ENCODE measurements at regions not wholly inside any gene's neighbourhood (a gene's known extent, or its start where the extent isn't known, plus 50 kb on each side); places are given as distances from the start of the nearest gene placed in this dataset.

- Histone ChIP-seq H3K4me3 (no peak overlapping the region), H3K9me3 (replicated peaks) (no peaks in the 10 kb centered on the region), H3K27me3 (replicated peaks) (no peaks in the 10 kb centered on the region), H3K4me1 (replicated peaks) (peaks cover 9% of the 10 kb centered on the region), H3K27ac (no peak overlapping the region), H3K36me3 (no peaks in the 10 kb centered on the region)
- no peak for DNase-seq (ENCODE audit: low read depth in 1 of 2, low spot score in 2 of 2)
Measured at GRCh38 chr2:12584338-12584737, 132.4 kb upstream of the TRIB2 start.

DNA sequence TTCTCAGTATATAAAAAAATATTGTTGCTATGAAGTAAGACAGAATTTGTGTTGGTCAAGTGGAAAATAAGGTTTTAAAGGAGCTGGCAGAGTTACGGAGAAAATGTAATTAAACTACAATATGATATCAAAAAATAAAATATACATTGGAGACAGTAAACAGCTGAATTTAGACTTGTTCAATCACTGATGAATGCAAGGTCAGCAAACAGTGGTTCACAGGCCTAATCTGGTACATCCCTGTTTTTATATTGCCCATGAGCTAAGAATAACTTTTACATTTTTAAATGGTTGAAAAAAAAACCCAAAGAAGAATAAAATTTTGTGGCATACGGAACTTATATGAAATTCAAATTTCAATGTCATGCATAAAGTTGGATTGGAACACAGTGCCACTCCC lies 131.0 kb upstream of the TRIB2 start:
- Histone ChIP-seq H3K27ac (no peak overlapping the region), H3K4me3 (no peak overlapping the region), H3K4me1 (replicated peaks) (peaks cover 9% of the 10 kb centered on the region), H3K36me3 (no peaks in the 10 kb centered on the region), H3K27me3 (replicated peaks) (no peaks in the 10 kb centered on the region), H3K9me3 (replicated peaks) (no peaks in the 10 kb centered on the region)
- DNase-seq (ENCODE audit: low read depth in 1 of 2, low spot score in 2 of 2) = no peak

GRCh38 chr2:12587228-12587627 lies 129.5 kb upstream of the TRIB2 start:
- peaks cover 9% of the 10 kb centered on the region for H3K4me1 ChIP-seq (replicated peaks)
- DNase-seq (ENCODE audit: low read depth in 1 of 2, low spot score in 2 of 2) = no peak
- H3K27me3 ChIP-seq (replicated peaks) = no peaks in the 10 kb centered on the region
- H3K4me3 ChIP-seq = no peak overlapping the region
- H3K36me3 ChIP-seq = no peaks in the 10 kb centered on the region
- no peaks in the 10 kb centered on the region for H3K9me3 ChIP-seq (replicated peaks)
- no peak overlapping the region for H3K27ac ChIP-seq

GRCh38 chr2:12587729-12588522 lies 128.8 kb upstream of the TRIB2 start:
- Histone ChIP-seq H3K4me1 (replicated peaks) (peaks cover 9% of the 10 kb centered on the region), H3K27me3 (replicated peaks) (no peaks in the 10 kb centered on the region), H3K36me3 (no peaks in the 10 kb centered on the region), H3K9me3 (replicated peaks) (no peaks in the 10 kb centered on the region), H3K4me3 (no peak overlapping the region), H3K27ac (no peak overlapping the region)
- DNase-seq (ENCODE audit: low read depth in 1 of 2, low spot score in 2 of 2) = peak; percentile 65 to 78

DNA sequence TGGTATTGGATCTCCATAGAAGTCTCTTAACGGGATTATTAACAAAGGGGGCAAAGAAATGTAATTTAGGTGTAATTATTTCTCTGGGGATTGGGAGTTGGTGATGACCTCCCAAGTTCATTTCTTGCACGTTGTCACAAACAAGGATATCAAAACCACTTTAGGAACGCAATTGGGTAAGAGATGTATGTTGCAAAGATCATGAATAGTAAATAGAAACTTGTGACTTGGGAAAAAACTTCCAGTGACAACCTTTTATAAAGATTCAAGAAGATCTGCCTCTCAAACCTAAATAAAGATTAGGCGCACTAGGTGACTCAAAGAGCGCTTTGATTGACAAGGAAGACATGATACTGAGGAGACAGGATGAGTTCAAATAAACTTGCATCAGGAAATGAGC lies 127.8 kb upstream of the TRIB2 start:
- no peaks in the 10 kb centered on the region for H3K27me3 ChIP-seq (replicated peaks)
- peaks cover 9% of the 10 kb centered on the region for H3K4me1 ChIP-seq (replicated peaks)
- H3K27ac ChIP-seq = no peak overlapping the region
- H3K4me3 ChIP-seq = no peak overlapping the region
- no peaks in the 10 kb centered on the region for H3K36me3 ChIP-seq
- no peak for DNase-seq (ENCODE audit: low read depth in 1 of 2, low spot score in 2 of 2)
- no peaks in the 10 kb centered on the region for H3K9me3 ChIP-seq (replicated peaks)

DNA sequence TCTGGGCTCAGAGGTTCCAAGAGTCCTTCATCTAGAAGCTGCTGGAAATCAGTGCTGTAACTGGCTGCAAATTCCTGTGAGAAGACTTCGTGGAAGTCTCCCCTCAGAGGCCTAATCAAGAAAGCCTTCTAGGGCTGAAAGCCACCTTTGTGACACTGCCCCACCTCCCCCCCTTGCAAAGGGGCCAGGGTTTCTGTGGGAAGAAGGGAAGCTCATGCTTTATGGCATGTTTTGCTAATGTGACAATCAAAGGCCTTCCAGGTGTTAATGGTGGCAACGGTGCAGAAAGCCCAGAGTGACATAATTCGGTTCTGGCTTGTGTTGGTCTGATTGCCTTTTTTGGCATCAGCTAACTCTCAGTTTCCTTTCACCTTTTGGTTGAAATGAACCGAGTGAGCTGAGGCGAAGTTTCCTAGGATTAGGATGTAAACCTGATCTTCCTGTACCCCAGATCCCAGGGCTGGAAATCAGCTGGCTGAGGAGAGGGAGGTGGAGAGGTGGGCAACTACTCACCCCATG lies 126.9 kb upstream of the TRIB2 start:
- no peak overlapping the region for H3K4me3 ChIP-seq
- no peak overlapping the region for H3K27ac ChIP-seq
- H3K4me1 ChIP-seq (replicated peaks) = peaks cover 9% of the 10 kb centered on the region
- H3K9me3 ChIP-seq (replicated peaks) = no peaks in the 10 kb centered on the region
- no peak for DNase-seq (ENCODE audit: low read depth in 1 of 2, low spot score in 2 of 2)
- no peaks in the 10 kb centered on the region for H3K27me3 ChIP-seq (replicated peaks)
- no peaks in the 10 kb centered on the region for H3K36me3 ChIP-seq

DNA sequence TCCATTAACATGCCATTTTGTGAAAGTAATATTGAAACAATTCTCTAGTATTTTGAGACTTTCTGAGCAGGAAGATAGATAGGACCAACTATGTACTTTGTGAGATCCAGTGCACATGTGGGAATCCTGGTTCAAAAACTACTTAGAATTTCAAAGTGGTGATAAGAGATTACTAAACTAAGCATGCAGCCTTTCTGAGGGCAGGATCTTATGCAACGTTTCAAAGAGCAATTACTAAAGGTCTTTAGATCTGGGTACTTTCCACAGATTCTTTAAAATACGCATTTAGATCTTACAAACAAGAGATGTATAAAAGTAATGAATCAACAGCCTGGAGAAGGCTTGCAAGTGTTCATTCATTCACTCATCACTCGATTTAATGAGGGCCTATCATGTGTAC lies 124.4 kb upstream of the TRIB2 start:
- Histone ChIP-seq H3K27me3 (replicated peaks) (no peaks in the 10 kb centered on the region), H3K4me1 (replicated peaks) (peaks cover 9% of the 10 kb centered on the region), H3K4me3 (no peak overlapping the region), H3K27ac (no peak overlapping the region), H3K36me3 (no peaks in the 10 kb centered on the region), H3K9me3 (replicated peaks) (no peaks in the 10 kb centered on the region)
- DNase-seq (ENCODE audit: low read depth in 1 of 2, low spot score in 2 of 2) = no peak

DNA sequence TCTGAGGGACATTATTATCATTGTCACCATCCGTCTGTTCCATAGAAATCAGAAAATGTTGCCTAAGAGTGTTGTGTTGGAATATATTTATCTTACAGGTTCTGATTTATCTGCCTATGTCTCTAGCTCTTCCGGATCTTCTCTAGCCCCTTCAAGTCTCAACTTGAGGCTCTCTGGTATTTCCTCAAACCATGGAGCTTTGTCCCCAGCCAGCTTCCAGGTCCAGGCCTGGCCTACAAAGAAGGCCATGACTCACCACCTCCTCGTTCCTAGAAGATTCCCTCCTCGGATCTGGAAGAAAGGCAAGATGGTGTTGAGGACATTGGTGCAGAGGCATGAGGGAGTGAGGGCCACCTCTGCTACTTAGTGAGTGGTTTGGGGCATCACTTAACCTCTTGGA lies 122.1 kb upstream of the TRIB2 start:
- no peaks in the 10 kb centered on the region for H3K27me3 ChIP-seq (replicated peaks)
- DNase-seq (ENCODE audit: low read depth in 1 of 2, low spot score in 2 of 2) = no peak
- H3K36me3 ChIP-seq = no peaks in the 10 kb centered on the region
- peaks cover 8% of the 10 kb centered on the region for H3K4me1 ChIP-seq (replicated peaks)
- H3K9me3 ChIP-seq (replicated peaks) = no peaks in the 10 kb centered on the region
- H3K4me3 ChIP-seq = no peak overlapping the region
- H3K27ac ChIP-seq = no peak overlapping the region

DNA sequence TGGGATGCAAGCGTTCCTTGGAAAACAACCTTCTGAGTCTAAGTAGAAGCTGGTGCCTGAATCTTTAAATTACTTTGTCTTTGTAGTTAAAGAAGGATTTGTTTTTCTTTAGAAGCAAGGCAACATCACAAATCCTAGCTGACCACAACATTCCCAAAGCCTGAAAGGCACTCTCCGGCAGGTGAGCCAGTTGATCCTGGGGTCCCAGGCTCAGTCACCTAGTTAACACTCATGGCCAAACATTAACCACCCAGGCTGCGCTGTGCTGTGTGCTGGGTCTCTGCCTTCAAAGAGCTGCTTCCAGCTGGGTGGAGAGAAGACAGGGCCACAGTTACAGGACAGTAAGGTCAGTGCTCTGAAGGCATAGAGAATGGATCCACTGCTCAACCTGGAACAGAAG lies 120.0 kb upstream of the TRIB2 start:
- Histone ChIP-seq H3K4me3 (no peak overlapping the region), H3K4me1 (replicated peaks) (peaks cover 8% of the 10 kb centered on the region), H3K36me3 (no peaks in the 10 kb centered on the region), H3K27me3 (replicated peaks) (no peaks in the 10 kb centered on the region), H3K27ac (no peak overlapping the region), H3K9me3 (replicated peaks) (no peaks in the 10 kb centered on the region)
- no peak for DNase-seq (ENCODE audit: low read depth in 1 of 2, low spot score in 2 of 2)

DNA sequence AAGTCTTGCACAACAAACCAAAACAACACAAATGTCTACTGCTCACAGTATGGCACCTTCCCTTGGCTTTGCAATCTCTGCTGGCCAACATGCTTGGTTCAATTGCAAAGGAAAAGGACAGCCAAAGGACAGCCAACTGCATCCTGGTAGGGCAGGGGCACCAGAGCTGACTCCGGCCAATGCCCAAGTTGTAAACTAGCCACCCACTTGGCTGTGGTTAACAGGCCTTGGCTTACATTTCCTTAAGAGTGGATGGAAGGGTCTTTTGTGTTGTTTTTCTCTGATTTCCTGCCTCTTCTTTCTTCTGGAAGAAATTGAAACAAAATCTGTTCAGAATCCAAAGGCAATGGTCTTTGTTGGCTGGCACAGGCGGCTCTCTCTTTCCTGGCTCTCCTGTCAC lies 119.1 kb upstream of the TRIB2 start:
- no peak for DNase-seq (ENCODE audit: low read depth in 1 of 2, low spot score in 2 of 2)
- H3K4me1 ChIP-seq (replicated peaks) = peaks cover 11% of the 10 kb centered on the region
- no peaks in the 10 kb centered on the region for H3K36me3 ChIP-seq
- no peaks in the 10 kb centered on the region for H3K27me3 ChIP-seq (replicated peaks)
- no peak overlapping the region for H3K27ac ChIP-seq
- H3K9me3 ChIP-seq (replicated peaks) = no peaks in the 10 kb centered on the region
- H3K4me3 ChIP-seq = no peak overlapping the region

GRCh38 chr2:12602661-12603060 lies 114.1 kb upstream of the TRIB2 start:
- Histone ChIP-seq H3K9me3 (replicated peaks) (no peaks in the 10 kb centered on the region), H3K27ac (no peak overlapping the region), H3K36me3 (no peaks in the 10 kb centered on the region), H3K27me3 (replicated peaks) (no peaks in the 10 kb centered on the region), H3K4me3 (no peak overlapping the region), H3K4me1 (replicated peaks) (peaks cover 38% of the 10 kb centered on the region)
- peak in 1 of 2 experiments; percentile 26 for DNase-seq (ENCODE audit: low read depth in 1 of 2, low spot score in 2 of 2)

DNA sequence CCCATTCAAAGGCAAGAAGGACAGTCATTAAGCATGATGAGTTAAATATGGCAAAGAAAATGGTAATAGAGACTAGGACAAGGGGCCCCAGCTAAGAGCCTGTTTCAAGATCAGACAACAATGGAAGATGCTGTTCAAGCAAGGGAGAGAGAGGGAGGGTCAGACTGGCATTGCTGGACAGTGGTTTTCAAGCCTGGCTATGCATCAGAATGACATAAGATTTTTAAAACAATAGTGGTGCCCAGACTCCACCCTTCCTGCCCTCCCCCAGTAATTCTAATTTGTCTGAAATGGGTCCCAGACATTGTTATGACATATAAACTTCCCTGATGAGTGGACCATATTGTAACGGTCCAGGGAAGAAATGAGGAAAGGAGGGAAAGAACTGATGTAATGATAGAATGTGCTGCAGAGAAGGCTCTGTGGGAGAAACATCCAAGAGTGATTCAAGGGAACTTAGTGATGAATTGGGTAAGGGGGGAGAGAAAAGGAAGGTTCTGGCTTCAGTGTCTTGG lies 112.9 kb upstream of the TRIB2 start:
- peaks cover 35% of the 10 kb centered on the region for H3K4me1 ChIP-seq (replicated peaks)
- no peaks in the 10 kb centered on the region for H3K9me3 ChIP-seq (replicated peaks)
- DNase-seq (ENCODE audit: low read depth in 1 of 2, low spot score in 2 of 2) = peak in 1 of 2 experiments; percentile 33
- no peak overlapping the region for H3K4me3 ChIP-seq
- no peaks in the 10 kb centered on the region for H3K36me3 ChIP-seq
- H3K27me3 ChIP-seq (replicated peaks) = no peaks in the 10 kb centered on the region
- H3K27ac ChIP-seq = no peak overlapping the region

- peaks cover 35% of the 10 kb centered on the region for H3K4me1 ChIP-seq (replicated peaks)
- no peak for DNase-seq (ENCODE audit: low read depth in 1 of 2, low spot score in 2 of 2)
- H3K27ac ChIP-seq = no peak overlapping the region
- no peaks in the 10 kb centered on the region for H3K36me3 ChIP-seq
- no peaks in the 10 kb centered on the region for H3K9me3 ChIP-seq (replicated peaks)
- H3K27me3 ChIP-seq (replicated peaks) = no peaks in the 10 kb centered on the region
- no peak overlapping the region for H3K4me3 ChIP-seq
Measured at GRCh38 chr2:12604341-12604740, 112.4 kb upstream of the TRIB2 start.

DNA sequence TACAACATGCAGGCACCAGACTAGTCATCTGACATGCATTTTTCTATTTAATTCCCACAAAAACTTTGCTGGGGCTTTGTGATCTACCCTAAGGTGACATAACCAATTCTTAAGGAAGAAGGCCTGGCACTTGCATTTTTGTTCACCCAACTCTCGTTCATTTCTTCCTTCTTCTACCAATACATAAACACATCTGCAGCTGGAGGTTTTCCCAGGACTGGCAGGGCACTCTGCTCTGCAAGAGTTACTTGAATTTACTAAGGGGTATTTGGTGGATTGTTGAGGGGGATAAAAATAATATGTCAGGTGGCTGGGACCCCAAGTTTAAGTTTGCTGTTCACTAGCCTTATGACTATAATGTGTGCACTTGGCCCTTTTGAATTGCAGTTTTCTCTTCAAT lies 111.4 kb upstream of the TRIB2 start:
- no peak overlapping the region for H3K4me3 ChIP-seq
- peaks cover 35% of the 10 kb centered on the region for H3K4me1 ChIP-seq (replicated peaks)
- H3K27me3 ChIP-seq (replicated peaks) = no peaks in the 10 kb centered on the region
- H3K36me3 ChIP-seq = no peaks in the 10 kb centered on the region
- no peak overlapping the region for H3K27ac ChIP-seq
- no peak for DNase-seq (ENCODE audit: low read depth in 1 of 2, low spot score in 2 of 2)
- no peaks in the 10 kb centered on the region for H3K9me3 ChIP-seq (replicated peaks)
